ENCODE measurements at regions not wholly inside any gene's neighbourhood (a gene's known extent, or its start where the extent isn't known, plus 50 kb on each side); places are given as distances from the start of the nearest gene placed in this dataset.

- TF ChIP-seq, protein P1, sequence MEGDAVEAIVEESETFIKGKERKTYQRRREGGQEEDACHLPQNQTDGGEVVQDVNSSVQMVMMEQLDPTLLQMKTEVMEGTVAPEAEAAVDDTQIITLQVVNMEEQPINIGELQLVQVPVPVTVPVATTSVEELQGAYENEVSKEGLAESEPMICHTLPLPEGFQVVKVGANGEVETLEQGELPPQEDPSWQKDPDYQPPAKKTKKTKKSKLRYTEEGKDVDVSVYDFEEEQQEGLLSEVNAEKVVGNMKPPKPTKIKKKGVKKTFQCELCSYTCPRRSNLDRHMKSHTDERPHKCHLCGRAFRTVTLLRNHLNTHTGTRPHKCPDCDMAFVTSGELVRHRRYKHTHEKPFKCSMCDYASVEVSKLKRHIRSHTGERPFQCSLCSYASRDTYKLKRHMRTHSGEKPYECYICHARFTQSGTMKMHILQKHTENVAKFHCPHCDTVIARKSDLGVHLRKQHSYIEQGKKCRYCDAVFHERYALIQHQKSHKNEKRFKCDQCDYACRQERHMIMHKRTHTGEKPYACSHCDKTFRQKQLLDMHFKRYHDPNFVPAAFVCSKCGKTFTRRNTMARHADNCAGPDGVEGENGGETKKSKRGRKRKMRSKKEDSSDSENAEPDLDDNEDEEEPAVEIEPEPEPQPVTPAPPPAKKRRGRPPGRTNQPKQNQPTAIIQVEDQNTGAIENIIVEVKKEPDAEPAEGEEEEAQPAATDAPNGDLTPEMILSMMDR (IDR thresholded peaks at IDR 0.05): no peak
These were observed 224.5 kb upstream of the CDH6 start for GRCh38 chr5:30968971-30969370.

DNA sequence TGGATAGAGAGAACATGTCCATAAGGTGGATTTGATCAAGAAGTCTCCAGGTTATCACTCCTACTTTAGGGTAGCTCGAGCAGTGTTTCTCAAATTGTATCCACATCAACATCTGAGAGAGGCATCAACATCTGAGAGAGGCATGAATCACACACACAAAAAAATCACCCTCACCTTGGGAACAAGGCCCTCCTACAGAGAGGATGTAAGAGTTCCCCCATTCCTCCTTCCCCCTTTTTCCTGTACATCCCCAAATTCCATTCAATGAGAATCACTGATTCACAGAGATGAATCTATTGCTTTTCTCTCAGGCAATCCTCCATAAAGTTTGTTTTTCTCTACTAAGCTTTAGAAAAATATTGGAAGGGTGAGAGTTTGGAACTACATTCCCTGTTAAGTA lies 233.4 kb upstream of the CDH6 start:
- TF ChIP-seq, protein P1 (IDR thresholded peaks at IDR 0.05): no peak

DNA sequence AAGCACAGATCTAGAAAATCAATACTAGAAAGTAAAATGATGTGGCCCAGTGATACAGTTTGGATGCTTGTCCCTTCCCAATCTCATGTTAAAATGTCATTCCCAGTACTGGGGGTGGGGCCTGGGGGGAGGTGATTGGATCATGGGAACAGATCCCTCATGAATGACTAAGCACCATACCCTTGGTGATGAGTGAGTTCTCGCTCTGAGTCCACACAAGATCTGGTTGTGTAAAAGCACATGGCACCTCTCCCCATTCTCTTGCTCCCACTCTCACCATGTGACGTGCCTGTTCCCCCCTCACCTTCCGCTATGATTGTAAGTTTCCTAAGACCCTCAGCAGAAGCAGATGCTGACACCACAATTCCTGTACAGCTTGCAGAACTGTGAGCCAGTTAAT lies 234.2 kb upstream of the CDH6 start:
- TF ChIP-seq, protein P1 (IDR thresholded peaks at IDR 0.05): no peak

- TF ChIP-seq, protein P1 (IDR thresholded peaks at IDR 0.05): no peak
These were observed 235.9 kb upstream of the CDH6 start for GRCh38 chr5:30957591-30957990.

DNA sequence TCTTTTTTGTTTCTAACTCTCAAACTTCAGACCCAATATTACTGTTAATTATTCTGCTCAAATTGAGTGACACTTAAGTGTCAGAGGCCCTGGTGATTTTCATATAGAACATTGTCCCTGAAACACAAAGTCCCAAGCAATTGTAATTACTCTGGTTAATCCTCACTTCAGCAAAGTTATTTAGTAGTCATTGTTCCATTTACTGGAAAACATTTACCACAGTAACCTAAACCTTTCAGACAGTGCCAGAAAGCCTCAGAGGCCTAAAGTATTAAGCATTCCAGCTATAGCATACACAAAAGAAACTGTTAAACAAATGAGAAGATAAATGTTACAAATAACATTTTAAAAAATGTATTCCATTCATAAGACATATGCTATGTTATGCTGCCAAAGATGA lies 237.2 kb upstream of the CDH6 start:
- TF ChIP-seq, protein P1 (IDR thresholded peaks at IDR 0.05): no peak

GRCh38 chr5:30937070-30937469 lies 256.4 kb upstream of the CDH6 start:
- TF ChIP-seq, protein P1 (IDR thresholded peaks at IDR 0.05): no peak

- TF ChIP-seq, protein P1 (IDR thresholded peaks at IDR 0.05): no peak
These were observed 259.9 kb upstream of the CDH6 start for GRCh38 chr5:30933599-30933998.

DNA sequence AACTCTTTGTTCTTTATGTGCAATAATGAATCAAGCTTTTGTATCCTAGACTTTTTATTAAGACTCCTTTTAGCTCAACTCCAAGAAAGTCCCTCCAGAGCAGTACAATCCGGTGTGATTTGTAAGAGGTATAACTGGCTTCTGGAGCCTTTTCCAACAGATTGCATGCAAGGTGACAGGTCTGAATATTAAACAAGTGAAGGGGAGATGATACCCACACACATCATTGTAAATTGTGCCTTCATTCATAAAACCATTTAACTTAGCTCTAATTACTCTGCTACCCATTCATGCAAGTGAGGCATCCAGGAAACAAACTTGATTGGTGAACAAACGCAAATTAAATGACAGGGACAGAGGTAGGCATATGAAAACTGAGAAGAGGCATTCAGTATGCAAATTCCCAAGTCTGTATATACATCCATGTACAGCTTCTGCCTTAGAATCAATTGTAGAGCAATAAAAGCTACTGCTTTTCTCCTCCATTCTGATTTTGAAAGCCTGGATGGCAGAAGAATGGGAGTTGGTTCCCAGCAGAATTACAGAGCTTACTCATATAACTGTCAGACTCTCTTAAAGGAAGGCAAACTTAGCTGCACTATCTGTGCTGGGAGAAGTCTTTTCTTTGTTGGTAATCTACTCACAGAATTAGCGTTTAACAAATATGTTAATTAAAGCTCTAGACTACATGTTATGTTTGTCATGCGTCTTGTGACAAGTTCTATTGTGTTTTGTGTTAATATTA lies 261.0 kb upstream of the CDH6 start:
- TF ChIP-seq, protein P1 (IDR thresholded peaks at IDR 0.05): no peak
